LNCAP (cell line): ENCODE measurements at regions not wholly inside any gene's neighbourhood (a gene's known extent, or its start where the extent isn't known, plus 50 kb on each side); places are given as distances from the start of the nearest gene placed in this dataset.

Experiments
- TF ChIP-seq, protein P1 (sequence below): fragments of 450-650 bp; IDR thresholded peaks from 2 replicates; pipeline ENCODE4 v1.5.1; 2017; ENCODE audit warnings: mild to moderate bottlenecking

GRCh38 chr5:96275051-96275450 lies 158.0 kb downstream of the PCSK1 start:
- TF ChIP-seq, protein P1, sequence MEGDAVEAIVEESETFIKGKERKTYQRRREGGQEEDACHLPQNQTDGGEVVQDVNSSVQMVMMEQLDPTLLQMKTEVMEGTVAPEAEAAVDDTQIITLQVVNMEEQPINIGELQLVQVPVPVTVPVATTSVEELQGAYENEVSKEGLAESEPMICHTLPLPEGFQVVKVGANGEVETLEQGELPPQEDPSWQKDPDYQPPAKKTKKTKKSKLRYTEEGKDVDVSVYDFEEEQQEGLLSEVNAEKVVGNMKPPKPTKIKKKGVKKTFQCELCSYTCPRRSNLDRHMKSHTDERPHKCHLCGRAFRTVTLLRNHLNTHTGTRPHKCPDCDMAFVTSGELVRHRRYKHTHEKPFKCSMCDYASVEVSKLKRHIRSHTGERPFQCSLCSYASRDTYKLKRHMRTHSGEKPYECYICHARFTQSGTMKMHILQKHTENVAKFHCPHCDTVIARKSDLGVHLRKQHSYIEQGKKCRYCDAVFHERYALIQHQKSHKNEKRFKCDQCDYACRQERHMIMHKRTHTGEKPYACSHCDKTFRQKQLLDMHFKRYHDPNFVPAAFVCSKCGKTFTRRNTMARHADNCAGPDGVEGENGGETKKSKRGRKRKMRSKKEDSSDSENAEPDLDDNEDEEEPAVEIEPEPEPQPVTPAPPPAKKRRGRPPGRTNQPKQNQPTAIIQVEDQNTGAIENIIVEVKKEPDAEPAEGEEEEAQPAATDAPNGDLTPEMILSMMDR: no peak

DNA sequence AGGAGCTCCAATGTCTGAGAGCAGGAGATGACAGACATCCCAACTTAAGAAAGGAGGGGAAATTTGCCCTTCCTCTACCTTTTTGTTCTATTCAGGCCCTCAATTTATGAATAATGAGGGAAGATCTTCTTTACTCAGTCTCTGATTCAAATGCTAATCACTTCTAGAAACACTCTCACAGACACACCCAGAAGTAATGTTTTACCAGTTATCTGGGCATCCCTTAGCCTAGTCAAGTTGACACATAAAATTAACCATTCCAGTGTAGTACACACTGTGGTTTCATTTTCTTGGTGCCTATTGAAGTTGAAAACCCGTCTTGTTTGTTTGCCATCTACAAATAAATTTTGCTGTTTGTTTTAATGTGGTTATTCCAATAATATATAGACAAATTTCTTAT lies 167.6 kb downstream of the PCSK1 start:
- TF ChIP-seq, protein P1: no peak

DNA sequence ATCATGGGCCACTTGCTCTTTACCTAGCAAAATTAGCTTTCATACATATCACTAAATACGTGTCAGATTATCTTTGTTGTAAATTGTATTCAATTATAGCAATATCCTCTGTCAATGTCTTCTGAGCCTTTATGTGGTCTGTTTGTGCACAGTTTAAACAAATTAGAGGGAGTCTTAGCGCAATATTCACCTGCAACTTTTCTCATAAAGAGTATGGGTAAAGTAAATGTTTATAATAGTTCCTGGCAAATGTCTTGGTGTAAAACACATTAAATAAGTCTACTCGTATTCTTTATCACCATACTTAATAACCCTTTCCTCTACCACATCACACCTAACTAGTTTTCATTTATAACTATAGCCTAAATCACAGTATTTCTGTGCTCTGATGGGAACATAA lies 169.0 kb downstream of the PCSK1 start:
- TF ChIP-seq, protein P1: no peak

DNA sequence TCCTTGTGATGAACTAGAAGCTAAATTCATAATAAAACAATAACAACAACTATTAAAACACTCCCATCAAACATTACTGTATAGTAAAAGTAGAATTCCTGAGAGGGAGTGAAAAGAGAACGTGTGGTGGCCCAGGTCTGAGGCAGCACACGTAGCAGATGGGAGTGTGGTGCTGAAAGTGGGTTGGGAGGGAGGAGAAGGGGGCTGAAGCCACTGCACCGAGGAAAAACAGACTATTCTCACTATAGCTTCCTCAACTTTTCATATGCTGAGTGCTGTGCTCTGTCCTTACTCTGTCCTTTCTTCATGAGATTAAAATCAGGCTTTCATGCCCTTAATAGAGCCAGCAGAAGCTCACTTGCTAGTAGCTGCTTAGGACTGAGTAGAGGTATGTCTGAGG lies 170.9 kb downstream of the PCSK1 start:
- TF ChIP-seq, protein P1: no peak

DNA sequence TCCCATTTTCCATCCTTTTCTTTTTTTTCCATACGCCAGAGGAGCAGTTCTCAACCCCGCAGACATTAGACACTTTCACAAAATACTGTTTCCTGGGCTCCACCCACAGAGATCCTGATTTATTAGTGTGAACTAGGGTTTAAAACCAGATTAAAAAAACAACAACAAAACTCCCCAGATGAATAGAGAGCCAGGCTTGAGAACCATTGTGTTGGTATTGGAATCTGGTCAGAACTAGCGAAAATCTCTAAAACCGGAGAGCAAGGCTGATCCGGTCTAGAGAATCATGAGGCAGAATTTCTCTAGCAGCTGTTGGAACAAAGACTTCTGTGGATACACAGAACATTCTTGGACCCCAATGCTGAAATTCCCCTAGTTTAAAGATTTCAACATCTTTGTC lies 173.0 kb downstream of the PCSK1 start:
- TF ChIP-seq, protein P1: no peak

DNA sequence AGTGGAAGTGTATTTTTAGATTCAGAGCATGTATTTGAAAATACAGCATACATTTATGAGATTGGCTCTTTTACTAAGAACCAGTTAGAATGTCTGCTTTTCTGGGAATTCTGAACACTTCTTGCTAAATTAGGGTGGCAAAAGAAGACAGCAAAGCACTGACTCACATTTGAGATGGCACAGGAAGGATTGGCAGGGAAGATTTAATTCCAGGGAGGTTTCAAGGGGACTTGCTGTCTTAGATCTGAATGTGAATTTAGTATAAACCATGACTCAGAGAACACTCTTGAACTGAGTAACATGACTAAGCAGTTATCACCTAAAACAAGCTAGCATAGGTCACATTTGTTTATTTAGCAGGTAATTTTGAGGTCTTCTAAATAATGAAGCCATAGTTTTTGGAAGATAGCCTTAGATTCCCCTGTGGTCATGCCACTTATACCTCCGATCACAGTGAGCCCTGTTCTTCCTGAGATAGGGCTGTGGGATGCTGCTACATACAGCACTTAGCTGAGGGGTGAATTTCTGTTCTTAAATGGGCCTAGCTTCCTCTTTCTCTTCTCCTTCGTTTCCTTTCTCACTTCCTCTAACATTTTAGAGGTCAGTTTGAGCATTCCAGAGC lies 173.8 kb downstream of the PCSK1 start:
- TF ChIP-seq, protein P1: no peak

DNA sequence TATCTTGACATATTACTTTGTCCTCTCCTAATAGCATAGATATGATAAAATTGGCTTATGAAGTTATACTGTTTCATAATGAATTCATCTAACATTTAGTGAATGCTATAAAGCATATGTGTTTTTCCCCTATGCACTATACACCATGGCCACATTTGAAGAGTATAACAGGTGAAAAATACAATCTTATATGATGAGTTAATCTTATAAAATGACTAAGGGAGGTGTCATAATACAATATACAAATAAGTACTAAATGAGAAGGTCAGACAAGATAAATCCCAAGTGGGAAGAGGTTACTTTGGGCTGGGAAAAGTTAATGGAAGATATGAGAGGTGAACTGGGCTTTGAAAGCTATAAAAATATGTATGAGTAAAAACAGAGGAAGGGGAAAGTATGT lies 174.4 kb downstream of the PCSK1 start:
- TF ChIP-seq, protein P1: no peak

- TF ChIP-seq, protein P1: no peak
Measured at GRCh38 chr5:96257904-96258303, 175.1 kb downstream of the PCSK1 start.
